Naive B cell (primary cell): ENCODE measurements at regions not wholly inside any gene's neighbourhood (a gene's known extent, or its start where the extent isn't known, plus 50 kb on each side); places are given as distances from the start of the nearest gene placed in this dataset.
A peak's percentile ranks its signal among the peaks of the same experiment; 100 is the strongest.
"Not testable (repeated sequence)": the region's sequence is repeated elsewhere in the genome, so short reads cannot be mapped to it uniquely, and the experiment has no call there.

Source experiments
- ATAC-seq, 2 donors: fragments of 150-1000 bp; cut with Tn5 transposase; 2 replicates each; pipeline ENCODE4 v1.10.0; 2021; ENCODE audit warnings: low read depth in 2 of 2, mild to moderate bottlenecking in 2 of 2, moderate library complexity in 2 of 2
- DNase-seq: peaks from one replicate; pipeline ENCODE4 v3.0.0; 2022
- H3K27ac Mint-ChIP-seq, 6 donors: one replicate each; pipeline ENCODE4 v1.8.0; 2020 to 2022; ENCODE audit warnings: mild to moderate bottlenecking in 6 of 6, mixed read lengths in 6 of 6, moderate library complexity in 5 of 6, inconsistent platforms in 2 of 6
- H3K27me3 Mint-ChIP-seq, 3 donors: one replicate each; pipeline ENCODE4 v1.8.0; 2021 to 2022; ENCODE audit warnings: mixed read lengths in 3 of 3, mild to moderate bottlenecking in 1 of 3
- H3K36me3 Mint-ChIP-seq, 2 donors: one replicate each; pipeline ENCODE4 v1.8.0; 2020 to 2022; ENCODE audit warnings: mixed read lengths in 2 of 2, inconsistent platforms in 1 of 2, mild to moderate bottlenecking in 1 of 2
- H3K4me1 Mint-ChIP-seq, 3 donors: one replicate each; pipeline ENCODE4 v1.8.0; 2020 to 2022; ENCODE audit warnings: mixed read lengths in 3 of 3, inconsistent platforms in 1 of 3, mild to moderate bottlenecking in 1 of 3, moderate library complexity in 1 of 3
- H3K4me3 Mint-ChIP-seq, 8 donors: one replicate each; pipeline ENCODE4 v1.8.0; 2020 to 2022; ENCODE audit warnings: mild to moderate bottlenecking in 8 of 8, mixed read lengths in 8 of 8, moderate library complexity in 8 of 8, inconsistent platforms in 2 of 8
- H3K9me3 Mint-ChIP-seq, 7 donors: one replicate each; pipeline ENCODE4 v1.8.0; 2020 to 2022; ENCODE audit warnings: mixed read lengths in 7 of 7, mild to moderate bottlenecking in 5 of 7, inconsistent platforms in 2 of 7, moderate library complexity in 1 of 7

DNA sequence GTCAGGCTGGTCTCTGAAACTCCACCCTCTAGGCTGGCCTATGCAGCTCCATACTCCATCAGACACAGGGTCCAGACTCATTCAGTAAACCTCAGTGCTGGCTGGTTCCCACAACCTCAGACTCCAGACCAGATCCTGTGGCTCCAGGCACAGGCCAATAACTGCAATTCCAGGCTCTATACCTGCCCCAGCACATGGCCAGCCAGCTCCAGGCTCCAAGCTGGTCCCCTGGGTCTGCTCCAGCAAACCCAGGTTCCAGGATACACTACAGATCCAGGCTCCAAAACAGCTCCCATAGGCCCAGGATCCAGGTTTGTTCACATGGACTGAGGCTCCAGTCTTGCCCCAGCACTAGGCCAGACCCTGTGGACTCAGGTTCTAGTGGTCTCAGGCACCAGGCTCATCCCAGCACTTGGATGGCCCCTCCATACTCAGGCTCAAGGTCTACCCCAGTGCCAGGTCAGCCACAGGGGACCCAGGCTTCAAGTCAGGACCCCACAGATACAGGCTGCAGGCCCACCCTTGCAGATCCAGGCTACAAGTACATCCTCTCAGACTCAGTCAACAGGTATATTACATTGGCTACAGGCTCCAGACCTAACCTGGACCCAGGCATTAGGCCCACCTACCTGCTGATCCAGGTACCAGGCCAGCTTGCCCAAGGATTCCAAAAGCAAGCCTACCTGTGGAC, 117.6 kb upstream of the TMEM170B start:
- H3K27ac Mint-ChIP-seq, result no peak overlapping the region
- peaks cover 0 to 10% of the 10 kb centered on the region in 2 donors for H3K36me3 Mint-ChIP-seq
- H3K4me1 Mint-ChIP-seq, result peaks cover 3 to 21% (median 13%) of the 10 kb centered on the region in 3 donors
- peaks cover 0 to 8% (median 6%) of the 10 kb centered on the region in 7 donors for H3K9me3 Mint-ChIP-seq
- DNase-seq, result no peak
- H3K27me3 Mint-ChIP-seq, result no peaks in the 10 kb centered on the region
- ATAC-seq, result no peak
- peak overlapping the region in 1 of 8 donors; percentile 15 for H3K4me3 Mint-ChIP-seq

- H3K36me3 Mint-ChIP-seq, result peaks cover 0 to 10% of the 10 kb centered on the region in 2 donors
- peaks cover 0 to 8% (median 6%) of the 10 kb centered on the region in 7 donors for H3K9me3 Mint-ChIP-seq
- H3K4me3 Mint-ChIP-seq, result no peak overlapping the region
- ATAC-seq (no peak), DNase-seq (no peak)
- H3K4me1 Mint-ChIP-seq, result peaks cover 7 to 28% (median 10%) of the 10 kb centered on the region in 3 donors
- H3K27ac Mint-ChIP-seq, result peak overlapping the region in 2 of 6 donors; percentile 13 to 24
- no peaks in the 10 kb centered on the region for H3K27me3 Mint-ChIP-seq
Observed at GRCh38 chr6:11418290-11418905, 119.2 kb upstream of the TMEM170B start.

DNA sequence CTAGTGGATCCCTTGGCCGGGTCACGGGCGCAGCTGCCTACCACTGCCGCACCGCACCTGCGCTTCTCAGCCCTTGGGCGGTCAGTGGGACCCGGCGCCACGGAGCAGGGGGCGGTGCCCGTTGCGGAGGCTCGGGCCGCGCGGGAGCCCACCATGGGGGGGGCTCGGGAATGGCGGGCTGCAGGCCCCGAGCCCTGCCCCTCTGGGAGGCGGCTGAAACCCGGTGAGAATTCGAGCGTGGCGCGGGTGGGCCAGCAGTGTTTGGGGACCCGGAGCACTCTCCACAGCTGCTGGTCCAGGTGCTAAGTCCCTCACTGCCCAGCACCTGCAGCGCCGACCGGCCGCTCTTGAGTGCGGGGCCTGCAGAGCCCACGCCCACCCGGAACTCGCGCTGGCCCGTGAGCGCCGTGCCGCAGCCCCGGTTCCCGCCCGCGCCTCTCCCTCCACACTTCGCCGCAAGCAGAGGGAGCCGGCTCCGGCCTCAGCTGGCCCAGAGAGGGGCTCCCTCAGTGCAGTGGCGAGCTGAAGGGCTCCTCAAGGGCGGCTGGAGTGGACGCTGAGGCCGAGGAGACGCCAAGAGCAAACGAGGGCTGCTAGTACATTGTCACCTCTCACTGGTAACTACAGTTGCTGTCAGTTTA, 120.5 kb upstream of the TMEM170B start:
- Mint-ChIP-seq H3K4me1 (peaks cover 19 to 33% (median 20%) of the 10 kb centered on the region in 3 donors), H3K27ac (no peak overlapping the region), H3K9me3 (peaks cover 0 to 8% (median 6%) of the 10 kb centered on the region in 7 donors), H3K27me3 (no peaks in the 10 kb centered on the region), H3K36me3 (peaks cover 0 to 10% of the 10 kb centered on the region in 2 donors), H3K4me3 (no peak overlapping the region)
- DNase-seq (no peak), ATAC-seq (no peak)

DNA sequence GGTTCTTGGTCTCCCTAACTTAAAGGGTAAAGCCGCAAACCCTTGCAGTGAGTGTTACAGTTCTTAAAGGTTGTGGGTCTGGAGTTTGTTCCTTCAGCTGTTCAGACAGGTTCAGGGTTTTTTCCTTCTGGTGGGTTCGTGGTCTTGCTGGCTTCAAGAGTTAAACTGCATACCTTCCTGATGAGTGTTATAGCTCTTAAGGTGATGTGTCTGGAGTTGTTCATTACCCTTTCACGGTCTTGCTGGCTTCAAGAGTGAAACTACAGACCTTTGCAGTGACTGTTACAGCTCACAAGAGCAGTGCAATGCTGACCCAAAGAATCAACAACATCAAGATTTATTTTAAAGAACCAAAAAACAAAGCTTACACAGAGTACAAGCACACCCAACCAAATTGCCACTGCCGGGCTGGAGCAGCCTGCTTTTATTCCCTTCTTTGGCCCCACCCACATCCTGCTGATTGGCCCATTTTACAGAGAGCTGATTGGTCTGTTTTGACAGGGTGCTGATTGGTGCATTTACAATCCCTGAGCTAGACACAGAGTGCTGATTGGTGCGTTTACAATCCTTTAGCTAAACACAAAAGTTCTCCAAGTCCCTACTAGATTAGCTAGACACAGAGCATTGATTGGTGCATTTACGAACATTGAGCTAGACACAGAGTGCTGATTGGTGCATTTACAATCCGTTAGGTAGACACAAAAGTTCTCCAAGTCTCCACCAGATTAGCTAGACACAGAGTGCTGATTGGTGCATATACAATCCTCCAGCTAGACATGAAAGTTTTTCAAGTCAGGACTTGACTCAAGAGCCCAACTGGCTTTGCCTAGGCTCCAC, 121.2 kb upstream of the TMEM170B start:
- H3K9me3 Mint-ChIP-seq, H3K27ac Mint-ChIP-seq, H3K4me3 Mint-ChIP-seq, DNase-seq, H3K27me3 Mint-ChIP-seq, ATAC-seq: not testable (repeated sequence)
- Mint-ChIP-seq H3K36me3 (peaks cover 0 to 10% of the 10 kb centered on the region in 2 donors), H3K4me1 (peaks cover 23 to 40% (median 26%) of the 10 kb centered on the region in 3 donors)

DNA sequence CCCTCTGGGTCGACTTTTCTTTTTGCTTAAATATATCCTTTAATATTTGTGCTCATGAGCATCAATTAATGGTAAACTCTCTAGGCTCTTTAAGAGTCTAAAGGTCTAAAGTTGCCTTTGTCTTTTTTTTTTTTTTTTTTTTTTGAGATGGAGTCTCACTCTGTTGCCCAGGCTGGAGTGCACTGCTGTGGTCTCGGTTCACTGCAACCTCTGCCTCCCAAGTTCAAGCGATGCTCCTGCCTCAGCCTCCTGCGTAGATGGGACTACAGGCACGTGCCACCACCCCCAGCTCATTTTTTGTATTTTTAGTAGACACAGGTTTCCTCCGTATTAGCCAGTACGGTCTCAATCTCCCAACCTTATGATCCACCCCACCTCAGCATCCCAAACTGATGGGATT, 122.0 kb upstream of the TMEM170B start:
- Mint-ChIP-seq H3K9me3 (peaks cover 0 to 8% (median 3%) of the 10 kb centered on the region in 7 donors), H3K4me1 (peaks cover 28 to 45% (median 32%) of the 10 kb centered on the region in 3 donors), H3K27me3 (no peaks in the 10 kb centered on the region), H3K36me3 (peaks cover 0 to 4% of the 10 kb centered on the region in 2 donors), H3K4me3 (no peak overlapping the region), H3K27ac (no peak overlapping the region)
- ATAC-seq (no peak), DNase-seq (no peak)

GRCh38 chr6:11414176-11414963, 123.2 kb upstream of the TMEM170B start:
- peak overlapping the region in 1 of 8 donors; percentile 21 for H3K4me3 Mint-ChIP-seq
- peak; percentile 35 to 67 for ATAC-seq
- H3K36me3 Mint-ChIP-seq, result no peaks in the 10 kb centered on the region
- peaks cover 0 to 8% (median 0%) of the 10 kb centered on the region in 7 donors for H3K9me3 Mint-ChIP-seq
- H3K27me3 Mint-ChIP-seq, result no peaks in the 10 kb centered on the region
- peaks cover 29 to 40% (median 37%) of the 10 kb centered on the region in 3 donors for H3K4me1 Mint-ChIP-seq
- peak overlapping the region in 2 of 6 donors; percentile 42 to 78 for H3K27ac Mint-ChIP-seq
- DNase-seq, result no peak

DNA sequence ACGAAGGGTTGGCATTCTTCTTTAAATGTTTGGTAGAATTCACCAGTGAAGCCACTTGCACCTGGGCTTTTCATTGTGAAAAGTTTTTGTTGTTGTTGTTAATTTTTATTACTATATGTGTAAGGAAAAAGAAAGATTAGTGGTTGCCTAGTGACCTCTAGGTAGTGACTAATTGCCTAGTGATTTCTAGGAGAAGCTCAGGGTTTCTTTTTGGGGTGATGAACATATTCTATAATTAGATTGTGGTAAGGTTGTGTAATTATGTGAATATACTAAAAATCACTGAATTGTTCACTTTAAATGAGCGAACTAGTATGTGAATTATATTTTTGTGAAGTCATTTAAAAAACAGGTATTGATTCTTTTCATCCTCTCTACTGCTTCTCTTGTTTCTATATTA, 123.8 kb upstream of the TMEM170B start:
- Mint-ChIP-seq H3K27me3 (no peaks in the 10 kb centered on the region), H3K36me3 (no peaks in the 10 kb centered on the region), H3K4me3 (no peak overlapping the region), H3K9me3 (peaks cover 0 to 8% (median 0%) of the 10 kb centered on the region in 7 donors), H3K27ac (peak overlapping the region in 1 of 6 donors; percentile 24), H3K4me1 (peaks cover 29 to 46% (median 37%) of the 10 kb centered on the region in 3 donors)
- ATAC-seq, result no peak
- no peak for DNase-seq

GRCh38 chr6:11413117-11413687, 124.3 kb upstream of the TMEM170B start:
- ATAC-seq, result no peak
- H3K4me3 Mint-ChIP-seq, result peak overlapping the region in 1 of 8 donors; percentile 30
- no peaks in the 10 kb centered on the region for H3K36me3 Mint-ChIP-seq
- no peaks in the 10 kb centered on the region for H3K27me3 Mint-ChIP-seq
- H3K9me3 Mint-ChIP-seq, result peaks cover 0 to 8% (median 0%) of the 10 kb centered on the region in 7 donors
- peaks cover 26 to 46% (median 37%) of the 10 kb centered on the region in 3 donors for H3K4me1 Mint-ChIP-seq
- peak overlapping the region in 1 of 6 donors; percentile 14 for H3K27ac Mint-ChIP-seq
- DNase-seq, result no peak

DNA sequence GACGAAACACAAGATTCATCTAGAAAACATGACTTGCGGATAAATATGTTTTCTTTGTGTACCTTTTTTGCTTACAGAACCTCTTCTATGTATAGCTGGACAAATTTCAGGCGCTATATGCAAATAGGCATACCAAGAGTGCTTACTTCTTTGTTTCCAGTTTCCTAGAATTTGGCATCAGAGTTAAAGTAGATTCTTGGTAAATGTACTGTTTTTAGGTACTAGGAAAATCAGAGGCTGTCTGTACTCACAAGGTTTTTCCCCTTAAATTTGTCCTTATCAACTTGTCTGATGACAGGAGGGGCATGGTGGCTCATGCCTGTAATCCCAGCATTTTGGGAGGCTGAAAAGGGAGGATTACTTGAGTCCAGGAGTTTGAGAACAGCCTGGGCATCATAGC, 124.9 kb upstream of the TMEM170B start:
- Mint-ChIP-seq H3K27me3 (no peaks in the 10 kb centered on the region), H3K36me3 (no peaks in the 10 kb centered on the region), H3K4me3 (no peak overlapping the region), H3K27ac (no peak overlapping the region), H3K4me1 (peaks cover 28 to 45% (median 37%) of the 10 kb centered on the region in 3 donors), H3K9me3 (peaks cover 0 to 4% (median 0%) of the 10 kb centered on the region in 7 donors)
- DNase-seq, result no peak
- ATAC-seq, result no peak

GRCh38 chr6:11412011-11412424, 125.5 kb upstream of the TMEM170B start:
- H3K9me3 Mint-ChIP-seq, result peaks cover 0 to 4% (median 0%) of the 10 kb centered on the region in 7 donors
- peak overlapping the region in 3 of 8 donors; percentile 17 to 44 (median 29) for H3K4me3 Mint-ChIP-seq

DNA sequence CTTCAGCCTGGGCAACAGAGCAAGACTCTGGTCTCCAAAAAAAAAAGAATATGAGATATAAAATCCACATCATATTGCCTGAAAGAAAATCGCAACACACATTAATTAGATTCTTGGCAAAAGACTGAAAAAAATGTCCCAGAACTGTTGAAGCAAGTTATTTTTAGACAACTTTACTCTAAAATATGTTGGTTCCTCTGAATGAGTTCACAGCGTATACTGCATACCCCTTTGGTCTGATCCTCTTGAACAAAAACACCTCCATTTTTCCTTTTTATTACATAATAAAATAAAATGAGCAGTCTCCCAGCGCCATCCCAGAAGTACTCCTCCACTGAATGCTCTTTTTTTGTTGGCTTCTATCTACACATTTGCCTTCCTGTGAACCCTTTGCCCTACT, 126.0 kb upstream of the TMEM170B start:
- H3K4me3 Mint-ChIP-seq, result peak overlapping the region in 1 of 8 donors; percentile 17
- H3K27ac Mint-ChIP-seq, result peak overlapping the region in 2 of 6 donors; percentile 5 to 11
- ATAC-seq, result no peak
- H3K27me3 Mint-ChIP-seq, result no peaks in the 10 kb centered on the region
- DNase-seq, result no peak
- peaks cover 0 to 4% (median 0%) of the 10 kb centered on the region in 7 donors for H3K9me3 Mint-ChIP-seq
- H3K36me3 Mint-ChIP-seq, result no peaks in the 10 kb centered on the region
- peaks cover 36 to 53% (median 45%) of the 10 kb centered on the region in 3 donors for H3K4me1 Mint-ChIP-seq

More at GRCh38 chr6:11412011-11412424, 125.5 kb upstream of the TMEM170B start:
- DNase-seq (no peak), ATAC-seq (no peak)
- H3K27ac Mint-ChIP-seq, result peak overlapping the region in 2 of 6 donors; percentile 5 to 11
- no peaks in the 10 kb centered on the region for H3K36me3 Mint-ChIP-seq
- H3K4me1 Mint-ChIP-seq, result peaks cover 31 to 49% (median 41%) of the 10 kb centered on the region in 3 donors
- H3K27me3 Mint-ChIP-seq, result no peaks in the 10 kb centered on the region
